ENCODE measurements at regions not wholly inside any gene's neighbourhood (a gene's known extent, or its start where the extent isn't known, plus 50 kb on each side); places are given as distances from the start of the nearest gene placed in this dataset.

DNA sequence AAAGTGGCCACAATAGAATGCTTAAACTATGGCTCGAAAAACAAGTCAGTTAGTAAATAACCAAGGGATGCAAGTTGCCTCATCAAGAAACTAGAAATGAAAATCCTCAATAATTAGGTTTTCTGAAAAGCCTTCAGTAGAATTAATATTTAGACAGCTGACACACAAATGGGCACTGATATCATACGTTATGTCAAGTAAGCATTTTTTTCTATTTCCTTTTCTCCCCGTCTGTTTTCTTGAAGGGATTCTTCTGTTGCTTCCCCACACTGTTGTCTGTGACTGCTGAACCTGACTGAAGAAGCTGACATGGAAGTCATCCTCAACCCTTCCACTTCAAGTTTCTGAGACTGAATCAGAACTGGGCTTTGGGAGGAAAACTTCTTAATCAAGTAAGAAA lies 151.8 kb upstream of the CADM2 start:
- TF ChIP-seq, protein P1, sequence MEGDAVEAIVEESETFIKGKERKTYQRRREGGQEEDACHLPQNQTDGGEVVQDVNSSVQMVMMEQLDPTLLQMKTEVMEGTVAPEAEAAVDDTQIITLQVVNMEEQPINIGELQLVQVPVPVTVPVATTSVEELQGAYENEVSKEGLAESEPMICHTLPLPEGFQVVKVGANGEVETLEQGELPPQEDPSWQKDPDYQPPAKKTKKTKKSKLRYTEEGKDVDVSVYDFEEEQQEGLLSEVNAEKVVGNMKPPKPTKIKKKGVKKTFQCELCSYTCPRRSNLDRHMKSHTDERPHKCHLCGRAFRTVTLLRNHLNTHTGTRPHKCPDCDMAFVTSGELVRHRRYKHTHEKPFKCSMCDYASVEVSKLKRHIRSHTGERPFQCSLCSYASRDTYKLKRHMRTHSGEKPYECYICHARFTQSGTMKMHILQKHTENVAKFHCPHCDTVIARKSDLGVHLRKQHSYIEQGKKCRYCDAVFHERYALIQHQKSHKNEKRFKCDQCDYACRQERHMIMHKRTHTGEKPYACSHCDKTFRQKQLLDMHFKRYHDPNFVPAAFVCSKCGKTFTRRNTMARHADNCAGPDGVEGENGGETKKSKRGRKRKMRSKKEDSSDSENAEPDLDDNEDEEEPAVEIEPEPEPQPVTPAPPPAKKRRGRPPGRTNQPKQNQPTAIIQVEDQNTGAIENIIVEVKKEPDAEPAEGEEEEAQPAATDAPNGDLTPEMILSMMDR (IDR thresholded peaks at IDR 0.05) = no peak

DNA sequence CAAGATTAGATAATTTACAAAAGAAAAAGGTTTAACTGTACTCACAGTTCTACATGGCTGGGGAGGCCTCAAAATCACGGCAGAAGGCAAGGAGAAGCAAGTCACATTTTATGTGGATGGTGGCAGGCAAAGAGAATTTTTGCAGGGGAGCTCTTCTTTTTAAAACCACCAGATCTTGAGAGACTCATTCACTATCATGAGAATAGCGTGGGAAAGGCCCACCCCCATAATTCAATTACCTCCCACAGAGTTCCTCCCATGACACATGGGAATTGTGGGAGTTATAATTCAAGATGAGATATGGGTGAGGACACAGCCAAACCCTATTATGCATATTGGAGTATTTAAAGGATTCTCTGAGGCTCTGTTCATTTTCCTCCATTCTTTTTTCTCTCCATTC lies 138.7 kb upstream of the CADM2 start:
- TF ChIP-seq, protein P1 (IDR thresholded peaks at IDR 0.05) = no peak

DNA sequence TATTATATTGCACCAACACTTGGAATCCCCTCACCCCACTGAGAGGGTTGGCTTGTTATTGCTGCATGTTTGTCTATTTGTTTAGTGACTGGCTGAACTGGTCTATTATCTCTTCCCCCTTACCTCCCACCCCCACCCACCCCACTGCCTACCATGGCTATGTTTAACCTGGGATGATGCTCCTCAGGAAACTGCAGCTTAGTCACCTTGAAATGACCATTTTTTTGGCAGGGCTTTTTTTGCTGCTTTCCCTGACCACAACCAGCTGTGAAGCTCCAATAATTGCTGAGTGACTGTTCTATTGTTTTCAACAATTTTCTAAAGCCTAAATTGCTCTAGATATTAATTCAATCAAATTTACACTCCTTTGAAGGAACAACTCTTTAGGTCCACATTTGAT lies 137.9 kb upstream of the CADM2 start:
- TF ChIP-seq, protein P1 (IDR thresholded peaks at IDR 0.05) = no peak

DNA sequence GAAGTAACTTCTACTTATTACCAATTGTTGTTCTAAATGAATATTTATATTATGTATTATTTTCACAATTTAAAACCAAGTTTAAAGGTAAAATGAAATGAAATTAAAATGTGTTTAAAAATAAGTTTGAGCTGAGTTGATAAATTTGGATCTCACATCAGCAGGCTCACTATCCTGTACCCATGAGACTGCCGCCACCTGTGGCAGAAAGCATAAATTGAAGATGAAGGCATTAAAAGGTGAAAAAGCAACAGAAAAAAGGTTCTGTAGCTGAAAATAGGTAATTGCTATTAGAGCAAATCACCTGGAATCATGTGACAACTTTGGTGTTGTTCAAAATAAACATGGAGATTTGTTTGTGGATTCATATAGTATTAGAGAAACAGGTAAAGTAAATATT lies 133.0 kb upstream of the CADM2 start:
- TF ChIP-seq, protein P1 (IDR thresholded peaks at IDR 0.05) = peak; percentile 57

DNA sequence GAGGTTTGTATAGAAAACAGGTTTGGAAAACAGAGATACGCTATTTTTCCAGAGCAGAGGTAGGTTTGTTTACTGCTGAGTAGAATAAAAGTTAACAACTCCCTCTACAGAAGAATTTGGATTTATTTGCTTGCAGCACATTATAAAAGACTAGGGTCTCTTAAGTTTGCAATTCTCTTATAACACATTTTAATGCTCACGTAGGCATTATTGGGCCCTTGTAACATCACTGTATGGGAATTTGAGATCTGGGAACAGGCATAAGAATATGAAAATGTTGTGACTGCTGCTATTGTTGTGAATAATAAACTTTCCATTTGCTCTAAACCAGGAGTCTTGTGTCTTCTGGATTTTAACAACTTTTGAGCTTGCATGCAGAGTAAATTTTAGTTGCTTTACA lies 128.3 kb upstream of the CADM2 start:
- TF ChIP-seq, protein P1 (IDR thresholded peaks at IDR 0.05) = no peak

DNA sequence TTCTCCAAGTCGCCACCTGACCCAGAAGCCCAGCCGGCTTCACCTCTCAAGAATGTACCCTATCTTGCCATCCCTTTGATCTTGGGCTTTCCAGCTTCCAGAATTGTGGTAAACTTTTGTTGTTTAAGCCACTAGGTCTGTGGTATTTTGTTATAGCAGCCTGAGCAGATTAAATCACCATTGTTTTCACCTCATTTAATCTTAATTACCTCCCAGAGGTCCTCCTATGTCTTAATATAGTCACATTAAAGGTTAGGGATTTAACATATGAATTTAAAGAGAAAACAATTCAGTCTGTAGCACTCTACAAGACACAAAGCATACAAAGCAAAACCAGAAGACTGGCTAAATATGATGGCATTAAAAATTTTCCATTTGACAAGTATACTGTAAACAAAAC lies 123.4 kb upstream of the CADM2 start:
- TF ChIP-seq, protein P1 (IDR thresholded peaks at IDR 0.05) = no peak

DNA sequence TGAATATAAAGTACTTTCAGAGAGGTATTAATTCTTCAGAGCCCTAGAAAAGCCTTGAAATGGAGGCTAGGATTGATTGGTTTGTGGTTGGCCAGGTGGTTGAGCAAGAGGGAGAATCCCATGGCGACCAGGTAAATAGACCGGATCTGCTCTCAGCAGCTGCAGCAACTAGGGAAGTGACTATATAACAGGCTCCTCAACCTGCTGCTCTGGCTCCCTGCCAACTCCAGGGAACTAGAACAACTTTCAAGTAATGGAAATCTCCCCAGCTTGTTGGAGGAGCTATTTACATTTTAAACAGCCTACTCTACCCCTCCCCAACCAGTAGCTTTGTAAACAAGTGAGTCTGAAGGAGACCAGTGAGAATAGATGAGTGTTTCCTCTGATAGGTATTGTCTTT lies 121.8 kb upstream of the CADM2 start:
- TF ChIP-seq, protein P1 (IDR thresholded peaks at IDR 0.05) = no peak

DNA sequence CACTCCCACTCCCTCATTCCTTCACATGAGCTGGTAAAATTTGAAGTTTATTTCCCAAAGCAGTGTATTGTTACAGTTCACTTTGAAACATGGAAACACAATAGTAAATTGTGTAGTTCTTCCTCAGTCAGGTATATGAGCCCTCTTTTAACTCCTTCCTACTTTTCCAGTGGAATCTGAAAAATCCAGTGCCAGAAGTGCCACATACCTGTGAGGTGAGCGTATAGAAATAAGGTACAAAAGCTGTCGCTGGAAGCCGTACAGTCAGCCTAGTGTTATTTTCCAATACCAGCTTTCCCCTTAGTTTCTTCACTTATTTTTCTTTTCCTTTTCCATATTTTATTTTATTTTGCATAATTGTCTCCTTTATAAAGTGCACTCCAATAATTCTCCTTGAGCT lies 81.7 kb upstream of the CADM2 start:
- TF ChIP-seq, protein P1 (IDR thresholded peaks at IDR 0.05) = no peak

Data from LNCAP (cell line).